HL-60 (cell line): ENCODE measurements at regions not wholly inside any gene's neighbourhood (a gene's known extent, or its start where the extent isn't known, plus 50 kb on each side); places are given as distances from the start of the nearest gene placed in this dataset.

ENCODE experiments used
- DNase-seq, 2 experiments: peaks; one replicate each; pipeline ENCODE4 v3.0.0-alpha.2; 2010 to 2020; ENCODE audit warnings: low read depth in 1 of 2, low spot score in 1 of 2
- H3K27ac ChIP-seq: fragments of 250-450 bp; sonication (Bioruptor Pico); replicated peaks from 2 replicates; pipeline ENCODE4 v1.5.1; 2020; ENCODE audit warnings: mild to moderate bottlenecking, moderate library complexity
- H3K27me3 ChIP-seq: fragments of 250-450 bp; sonication (Bioruptor Pico); 2 replicates; pipeline ENCODE4 v1.5.1; 2021; ENCODE audit warnings: mild to moderate bottlenecking, moderate library complexity; ENCODE audit not compliant: insufficient read depth, poor library complexity, severe bottlenecking
- H3K4me3 ChIP-seq: replicated peaks from 2 replicates; pipeline ENCODE4 v1.5.1; 2011; ENCODE audit warnings: mild to moderate bottlenecking, control low read depth, low read length; ENCODE audit not compliant: insufficient read depth
- GABPA ChIP-seq: IDR thresholded peaks from 2 replicates; pipeline ENCODE4 v1.6.1; 2012; ENCODE audit warnings: low read depth
- POLR2AphosphoS5 ChIP-seq: IDR thresholded peaks from 2 replicates; pipeline ENCODE4 v1.6.1; 2012; ENCODE audit warnings: low read depth
- REST ChIP-seq: IDR thresholded peaks from 2 replicates; pipeline ENCODE4 v1.6.1; 2012; ENCODE audit warnings: low read depth; ENCODE audit not compliant: insufficient replicate concordance
- SPI1 ChIP-seq: IDR thresholded peaks from 2 replicates; pipeline ENCODE4 v1.6.1; 2012; ENCODE audit warnings: low read depth, mild to moderate bottlenecking, borderline replicate concordance
- TF ChIP-seq, protein P1 (sequence below): IDR thresholded peaks from one replicate; pipeline ENCODE4 v1.5.1; 2011; ENCODE audit warnings: low read length, control low read depth, inconsistent platforms; ENCODE audit not compliant: insufficient read depth

DNA sequence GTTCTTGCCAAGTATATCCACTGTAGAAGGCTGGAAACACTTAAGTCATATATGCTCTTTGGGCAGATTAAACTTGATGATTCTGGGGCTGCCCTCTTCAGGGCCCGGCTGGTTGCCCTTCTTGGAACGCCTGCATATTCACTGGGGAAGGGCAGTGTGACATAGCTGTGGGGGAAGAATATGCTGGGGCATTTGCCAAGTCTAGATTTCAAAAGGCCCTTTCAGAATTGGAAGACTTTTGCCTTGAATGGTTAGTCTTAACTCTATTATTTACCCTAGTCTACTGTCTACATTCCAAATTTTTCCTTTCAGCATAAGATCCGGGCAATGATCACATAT is 161.2 kb upstream of the PITX1 start:
- DNase-seq: no peak
- TF ChIP-seq, protein P1, sequence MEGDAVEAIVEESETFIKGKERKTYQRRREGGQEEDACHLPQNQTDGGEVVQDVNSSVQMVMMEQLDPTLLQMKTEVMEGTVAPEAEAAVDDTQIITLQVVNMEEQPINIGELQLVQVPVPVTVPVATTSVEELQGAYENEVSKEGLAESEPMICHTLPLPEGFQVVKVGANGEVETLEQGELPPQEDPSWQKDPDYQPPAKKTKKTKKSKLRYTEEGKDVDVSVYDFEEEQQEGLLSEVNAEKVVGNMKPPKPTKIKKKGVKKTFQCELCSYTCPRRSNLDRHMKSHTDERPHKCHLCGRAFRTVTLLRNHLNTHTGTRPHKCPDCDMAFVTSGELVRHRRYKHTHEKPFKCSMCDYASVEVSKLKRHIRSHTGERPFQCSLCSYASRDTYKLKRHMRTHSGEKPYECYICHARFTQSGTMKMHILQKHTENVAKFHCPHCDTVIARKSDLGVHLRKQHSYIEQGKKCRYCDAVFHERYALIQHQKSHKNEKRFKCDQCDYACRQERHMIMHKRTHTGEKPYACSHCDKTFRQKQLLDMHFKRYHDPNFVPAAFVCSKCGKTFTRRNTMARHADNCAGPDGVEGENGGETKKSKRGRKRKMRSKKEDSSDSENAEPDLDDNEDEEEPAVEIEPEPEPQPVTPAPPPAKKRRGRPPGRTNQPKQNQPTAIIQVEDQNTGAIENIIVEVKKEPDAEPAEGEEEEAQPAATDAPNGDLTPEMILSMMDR: no peak
- TF ChIP-seq SPI1 (no peak), GABPA (no peak), REST (no peak), POLR2AphosphoS5 (no peak)
- Histone ChIP-seq H3K4me3 (no peak overlapping the region), H3K27ac (no peak overlapping the region), H3K27me3 (no peaks in the 10 kb centered on the region)

GRCh38 chr5:135194573-135195269 is 160.7 kb upstream of the PITX1 start:
- DNase-seq: no peak
- no peak overlapping the region for H3K4me3 ChIP-seq
- no peaks in the 10 kb centered on the region for H3K27me3 ChIP-seq
- H3K27ac ChIP-seq: no peak overlapping the region
- TF ChIP-seq POLR2AphosphoS5 (no peak), REST (no peak), SPI1 (no peak), GABPA (no peak)
- TF ChIP-seq, protein P1: no peak

- DNase-seq: no peak
- Histone ChIP-seq H3K27me3 (no peaks in the 10 kb centered on the region), H3K4me3 (no peak overlapping the region), H3K27ac (no peak overlapping the region)
- TF ChIP-seq GABPA: no peak
- TF ChIP-seq POLR2AphosphoS5: no peak
- TF ChIP-seq, protein P1: no peak
- TF ChIP-seq SPI1: no peak
- no peak for TF ChIP-seq REST
These were observed 160.1 kb upstream of the PITX1 start for GRCh38 chr5:135194126-135194488.
